H1 (cell line): ENCODE measurements at regions not wholly inside any gene's neighbourhood (a gene's known extent, or its start where the extent isn't known, plus 50 kb on each side); places are given as distances from the start of the nearest gene placed in this dataset.
A peak's percentile ranks its signal among the peaks of the same experiment; 100 is the strongest.

ENCODE experiments used
- BACH1 ChIP-seq: IDR thresholded peaks from 2 replicates; pipeline ENCODE4 v1.6.1; 2012; ENCODE audit warnings: low read length, improper control_type of control experiment
- CBX8 ChIP-seq: fragments of 300-800, 300-1000 bp; sonication (generic); IDR thresholded peaks from 2 replicates; pipeline ENCODE4 v1.7.1; 2016; ENCODE audit warnings: low read depth, low read length, borderline replicate concordance
- CEBPB ChIP-seq: IDR thresholded peaks from 2 replicates; pipeline ENCODE4 v1.6.1; 2012; ENCODE audit warnings: low read depth, low read length
- CTCF ChIP-seq, 3 experiments: IDR thresholded peaks; 1 replicate in 2 of 3; 2 replicates in 1 of 3; pipeline versions ENCODE4 v1.5.1 to v1.6.1; 2011; ENCODE audit warnings: low read length in 3 of 3, mild to moderate bottlenecking in 3 of 3, inconsistent platforms in 2 of 3, low read depth in 1 of 3, moderate library complexity in 1 of 3; ENCODE audit not compliant: insufficient read depth in 1 of 3; ENCODE audit errors: control extremely low read depth in 1 of 3
- EZH2 ChIP-seq: fragments of 200-600 bp; sonication (generic); IDR thresholded peaks from 2 replicates; pipeline ENCODE4 v1.7.1; 2012; ENCODE audit warnings: low read depth, mild to moderate bottlenecking, moderate library complexity, low read length, inconsistent platforms; ENCODE audit not compliant: severe bottlenecking
- FOSL1 ChIP-seq: IDR thresholded peaks from 2 replicates; pipeline ENCODE4 v1.6.1; 2011; ENCODE audit warnings: mild to moderate bottlenecking, low read depth, low read length, moderate library complexity; ENCODE audit not compliant: insufficient read depth
- HDAC2 ChIP-seq, 2 experiments: fragments of 300-600 bp in 1 of 2; sonication (generic) in 1 of 2; IDR thresholded peaks; 2 replicates each; pipeline ENCODE4 v1.6.1; 2011 to 2012; ENCODE audit warnings: low read depth in 2 of 2, low read length in 2 of 2, mild to moderate bottlenecking in 2 of 2, moderate library complexity in 2 of 2, borderline replicate concordance in 1 of 2, inconsistent platforms in 1 of 2
- MAX ChIP-seq: IDR thresholded peaks from 2 replicates; pipeline ENCODE4 v1.6.1; 2012; ENCODE audit warnings: inconsistent platforms
- POLR2A ChIP-seq, 2 experiments: IDR thresholded peaks; 1 replicate in 1 of 2; 2 replicates in 1 of 2; pipeline ENCODE4 v1.6.1; 2011; ENCODE audit warnings: low read depth in 2 of 2, low read length in 2 of 2, mild to moderate bottlenecking in 2 of 2; ENCODE audit errors: control extremely low read depth in 1 of 2
- USF2 ChIP-seq: IDR thresholded peaks from 2 replicates; pipeline ENCODE4 v1.6.1; 2011; ENCODE audit warnings: low read length, improper control_type of control experiment

- TF ChIP-seq BACH1 = no peak
- no peak for TF ChIP-seq POLR2A (IDR thresholded peaks at IDR 0.05; ENCODE audit: control extremely low read depth in 1 of 2, low read depth in 2 of 2, low read length in 2 of 2)
- TF ChIP-seq CBX8 = no peak
- no peak for TF ChIP-seq CTCF (IDR thresholded peaks at IDR 0.05; ENCODE audit: control extremely low read depth in 1 of 3, insufficient read depth in 1 of 3, low read depth in 1 of 3, low read length in 3 of 3)
- no peak for TF ChIP-seq USF2
- no peak for TF ChIP-seq CEBPB
- TF ChIP-seq MAX = peak; percentile 46; the same call in 1 of the 2 replicates
- no peak for TF ChIP-seq EZH2
- TF ChIP-seq FOSL1 = no peak
- TF ChIP-seq HDAC2 (IDR thresholded peaks at IDR 0.05; ENCODE audit: borderline replicate concordance in 1 of 2, low read depth in 2 of 2, low read length in 2 of 2) = no peak
These were observed 52.8 kb upstream of the CCSER1 start for GRCh38 chr4:90074322-90074886.
